Astrocyte (in vitro differentiated cells and primary cell): ENCODE measurements at regions not wholly inside any gene's neighbourhood (a gene's known extent, or its start where the extent isn't known, plus 50 kb on each side); places are given as distances from the start of the nearest gene placed in this dataset.

ENCODE experiments used
- DNase-seq: peaks from one replicate; pipeline ENCODE4 v3.0.0-alpha.2; 2010; ENCODE audit warnings: low read depth
- FAIRE-seq: peaks from 2 replicates; lab custom pipeline; 2011; peaks lifted over from hg19 to GRCh38; lab: Jason Lieb, UNC
- H2AFZ ChIP-seq: 2 replicates; pipeline ENCODE4 v1.6.0; 2012; ENCODE audit warnings: low read depth, low read length, inconsistent platforms
- H3K27ac ChIP-seq: 2 replicates; pipeline ENCODE4 v1.5.1; 2011; ENCODE audit warnings: low read depth, low read length, inconsistent platforms
- H3K27me3 ChIP-seq: 2 replicates; pipeline ENCODE4 v1.6.0; 2011; ENCODE audit warnings: low read length, inconsistent platforms; ENCODE audit not compliant: insufficient read depth
- H3K36me3 ChIP-seq: 2 replicates; pipeline ENCODE4 v1.5.1; 2011; ENCODE audit warnings: low read length, inconsistent platforms; ENCODE audit not compliant: insufficient read depth
- H3K4me1 ChIP-seq: 2 replicates; pipeline ENCODE4 v1.5.1; 2011; ENCODE audit warnings: low read length, inconsistent platforms; ENCODE audit not compliant: insufficient read depth
- H3K4me2 ChIP-seq: 2 replicates; pipeline ENCODE4 v1.6.0; 2012; ENCODE audit warnings: low read length, inconsistent platforms
- H3K4me3 ChIP-seq: 2 replicates; pipeline ENCODE4 v1.5.1; 2011; ENCODE audit warnings: low read depth, mild to moderate bottlenecking, low read length, inconsistent platforms; ENCODE audit not compliant: insufficient read depth
- H3K79me2 ChIP-seq: 2 replicates; pipeline ENCODE4 v1.6.0; 2012; ENCODE audit warnings: mild to moderate bottlenecking, low read length, inconsistent platforms; ENCODE audit not compliant: insufficient read depth
- H3K9ac ChIP-seq: 2 replicates; pipeline ENCODE4 v1.6.0; 2012; ENCODE audit warnings: mild to moderate bottlenecking, low read length, inconsistent platforms
- H3K9me3 ChIP-seq: 2 replicates; pipeline ENCODE4 v1.5.1; 2012; ENCODE audit warnings: low read depth, mild to moderate bottlenecking, low read length, inconsistent platforms; ENCODE audit not compliant: insufficient read depth
- H4K20me1 ChIP-seq: 2 replicates; pipeline ENCODE4 v1.6.0; 2012; ENCODE audit warnings: low read length, inconsistent platforms; ENCODE audit not compliant: insufficient read depth
- H3K27ac Mint-ChIP-seq: one replicate; pipeline ENCODE4 v1.8.0; 2021; ENCODE audit warnings: mild to moderate bottlenecking, mixed read lengths; ENCODE audit not compliant: unreplicated experiment
- H3K27me3 Mint-ChIP-seq: one replicate; pipeline ENCODE4 v1.8.0; 2021; ENCODE audit warnings: low read depth, mixed read lengths; ENCODE audit not compliant: unreplicated experiment
- H3K36me3 Mint-ChIP-seq: one replicate; pipeline ENCODE4 v1.8.0; 2021; ENCODE audit warnings: low read depth, mixed read lengths; ENCODE audit not compliant: unreplicated experiment
- H3K4me1 Mint-ChIP-seq: one replicate; pipeline ENCODE4 v1.8.0; 2021; ENCODE audit warnings: low read depth, mixed read lengths; ENCODE audit not compliant: unreplicated experiment
- H3K4me3 Mint-ChIP-seq: one replicate; pipeline ENCODE4 v1.8.0; 2021; ENCODE audit warnings: mild to moderate bottlenecking, moderate library complexity, mixed read lengths; ENCODE audit not compliant: unreplicated experiment
- H3K9me3 Mint-ChIP-seq: one replicate; pipeline ENCODE4 v1.8.0; 2021; ENCODE audit warnings: mild to moderate bottlenecking, mixed read lengths; ENCODE audit not compliant: unreplicated experiment
- EZH2 ChIP-seq: IDR thresholded peaks from 2 replicates; pipeline ENCODE4 v1.6.1; 2012; ENCODE audit warnings: mild to moderate bottlenecking, low read length, inconsistent platforms; ENCODE audit not compliant: insufficient read depth
- TF ChIP-seq, protein P1 (sequence below): IDR thresholded peaks from 2 replicates; pipeline ENCODE4 v1.5.1; 2011; ENCODE audit warnings: low read depth, mild to moderate bottlenecking, inconsistent platforms, low read length, moderate library complexity; ENCODE audit not compliant: insufficient read depth

DNA sequence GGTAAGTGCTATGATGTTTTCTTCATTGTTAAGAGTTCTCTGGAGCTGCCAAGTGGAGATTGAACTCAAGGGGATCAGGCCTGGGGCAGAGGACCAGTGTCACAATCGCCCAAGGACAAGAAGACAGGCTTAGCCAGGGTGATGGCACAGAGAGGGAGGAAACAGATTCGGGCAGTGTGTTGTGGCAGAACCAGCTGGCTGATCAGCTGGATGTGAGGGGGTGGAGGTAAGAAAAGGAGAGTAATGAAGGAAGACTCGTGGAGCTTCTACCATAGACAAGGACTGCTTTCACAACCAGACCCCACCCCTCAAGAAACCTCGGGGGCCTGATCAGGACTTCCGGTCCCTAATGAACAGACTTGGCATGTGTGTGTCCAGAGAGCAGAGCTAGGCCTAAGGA is 60.9 kb upstream of the LINGO1 start:
- FAIRE-seq: no peak
- Histone ChIP-seq H3K9me3 (no peaks in the 10 kb centered on the region), H3K79me2 (no peaks in the 10 kb centered on the region), H3K4me3 (no peak overlapping the region), H2AFZ (no peak overlapping the region), H3K9ac (no peak overlapping the region), H3K4me2 (no peak overlapping the region), H4K20me1 (no peaks in the 10 kb centered on the region), H3K36me3 (no peaks in the 10 kb centered on the region), H3K4me1 (no peaks in the 10 kb centered on the region), H3K27me3 (peaks cover 17% of the 10 kb centered on the region), H3K27ac (no peak overlapping the region)
- no peak for DNase-seq
- Mint-ChIP-seq H3K4me3 (no peak overlapping the region), H3K27ac (no peak overlapping the region), H3K9me3 (peaks cover 2% of the 10 kb centered on the region), H3K4me1 (no peaks in the 10 kb centered on the region), H3K27me3 (peaks cover 66% of the 10 kb centered on the region), H3K36me3 (peaks cover 2% of the 10 kb centered on the region)
- no peak for TF ChIP-seq EZH2
- TF ChIP-seq, protein P1, sequence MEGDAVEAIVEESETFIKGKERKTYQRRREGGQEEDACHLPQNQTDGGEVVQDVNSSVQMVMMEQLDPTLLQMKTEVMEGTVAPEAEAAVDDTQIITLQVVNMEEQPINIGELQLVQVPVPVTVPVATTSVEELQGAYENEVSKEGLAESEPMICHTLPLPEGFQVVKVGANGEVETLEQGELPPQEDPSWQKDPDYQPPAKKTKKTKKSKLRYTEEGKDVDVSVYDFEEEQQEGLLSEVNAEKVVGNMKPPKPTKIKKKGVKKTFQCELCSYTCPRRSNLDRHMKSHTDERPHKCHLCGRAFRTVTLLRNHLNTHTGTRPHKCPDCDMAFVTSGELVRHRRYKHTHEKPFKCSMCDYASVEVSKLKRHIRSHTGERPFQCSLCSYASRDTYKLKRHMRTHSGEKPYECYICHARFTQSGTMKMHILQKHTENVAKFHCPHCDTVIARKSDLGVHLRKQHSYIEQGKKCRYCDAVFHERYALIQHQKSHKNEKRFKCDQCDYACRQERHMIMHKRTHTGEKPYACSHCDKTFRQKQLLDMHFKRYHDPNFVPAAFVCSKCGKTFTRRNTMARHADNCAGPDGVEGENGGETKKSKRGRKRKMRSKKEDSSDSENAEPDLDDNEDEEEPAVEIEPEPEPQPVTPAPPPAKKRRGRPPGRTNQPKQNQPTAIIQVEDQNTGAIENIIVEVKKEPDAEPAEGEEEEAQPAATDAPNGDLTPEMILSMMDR: no peak

- H3K27me3 ChIP-seq: peaks cover 18% of the 10 kb centered on the region
- no peak overlapping the region for H3K4me3 ChIP-seq
- no peaks in the 10 kb centered on the region for H4K20me1 ChIP-seq
- H3K79me2 ChIP-seq: no peaks in the 10 kb centered on the region
- no peak overlapping the region for H2AFZ ChIP-seq
- peaks cover 2% of the 10 kb centered on the region for H3K36me3 Mint-ChIP-seq
- H3K27ac Mint-ChIP-seq: no peak overlapping the region
- no peak for FAIRE-seq
- H3K9ac ChIP-seq: no peak overlapping the region
- H3K9me3 Mint-ChIP-seq: peaks cover 2% of the 10 kb centered on the region
- TF ChIP-seq, protein P1: no peak
- no peak for TF ChIP-seq EZH2
- H3K36me3 ChIP-seq: no peaks in the 10 kb centered on the region
- H3K4me1 ChIP-seq: no peaks in the 10 kb centered on the region
- no peak for DNase-seq
- peaks cover 60% of the 10 kb centered on the region for H3K27me3 Mint-ChIP-seq
- H3K4me3 Mint-ChIP-seq: no peak overlapping the region
- H3K27ac ChIP-seq: no peak overlapping the region
- no peak overlapping the region for H3K4me2 ChIP-seq
- H3K9me3 ChIP-seq: no peaks in the 10 kb centered on the region
- H3K4me1 Mint-ChIP-seq: no peaks in the 10 kb centered on the region
These were observed 59.9 kb upstream of the LINGO1 start for GRCh38 chr15:77692614-77693013.

DNA sequence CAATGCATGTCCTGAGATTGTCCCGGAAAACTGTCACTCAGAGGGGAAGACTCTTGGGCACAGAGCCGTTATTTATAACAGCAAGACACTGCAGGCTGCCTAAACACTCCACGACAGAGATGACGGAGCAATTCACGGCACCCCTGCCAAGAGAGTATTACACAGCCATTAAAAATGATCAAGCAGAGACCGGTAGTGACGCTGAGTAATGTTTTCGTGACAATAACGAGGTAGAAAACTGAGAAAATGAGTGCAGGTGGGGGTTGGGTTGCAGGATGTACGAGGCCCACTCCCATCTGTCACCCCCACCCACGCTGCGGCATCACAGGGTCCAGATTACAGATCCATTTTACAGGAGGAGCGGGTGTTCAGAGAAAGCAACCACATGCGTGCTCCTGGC is 58.9 kb upstream of the LINGO1 start:
- Mint-ChIP-seq H3K27ac (no peak overlapping the region), H3K36me3 (peaks cover 2% of the 10 kb centered on the region), H3K9me3 (peaks cover 2% of the 10 kb centered on the region), H3K4me1 (no peaks in the 10 kb centered on the region), H3K4me3 (no peak overlapping the region), H3K27me3 (peaks cover 62% of the 10 kb centered on the region)
- DNase-seq (no peak), FAIRE-seq (no peak)
- H3K4me3 ChIP-seq: no peak overlapping the region
- no peaks in the 10 kb centered on the region for H3K4me1 ChIP-seq
- no peak overlapping the region for H3K9ac ChIP-seq
- H3K27me3 ChIP-seq: peaks cover 15% of the 10 kb centered on the region
- no peaks in the 10 kb centered on the region for H3K9me3 ChIP-seq
- no peak overlapping the region for H2AFZ ChIP-seq
- TF ChIP-seq, protein P1: no peak
- no peak for TF ChIP-seq EZH2
- no peak overlapping the region for H3K27ac ChIP-seq
- no peaks in the 10 kb centered on the region for H3K36me3 ChIP-seq
- H3K79me2 ChIP-seq: no peaks in the 10 kb centered on the region
- no peak overlapping the region for H3K4me2 ChIP-seq
- H4K20me1 ChIP-seq: no peaks in the 10 kb centered on the region
